BE2C (cell line): ENCODE measurements at regions not wholly inside any gene's neighbourhood (a gene's known extent, or its start where the extent isn't known, plus 50 kb on each side); places are given as distances from the start of the nearest gene placed in this dataset.

ENCODE experiments used
- DNase-seq: peaks from one replicate; pipeline ENCODE4 v3.0.0-alpha.2; 2020
- H3K27me3 ChIP-seq: fragments of 250-450 bp; sonication (Bioruptor Pico); 2 replicates; pipeline ENCODE4 v1.5.1; 2020; ENCODE audit warnings: mild to moderate bottlenecking
- H3K36me3 ChIP-seq: fragments of 250-450 bp; sonication (Bioruptor Pico); 2 replicates; pipeline ENCODE4 v1.5.1; 2020; ENCODE audit warnings: mild to moderate bottlenecking
- H3K4me1 ChIP-seq: fragments of 250-450 bp; sonication (Bioruptor Pico); 2 replicates; pipeline ENCODE4 v1.5.1; 2020
- H3K4me3 ChIP-seq: 2 replicates; pipeline ENCODE4 v1.5.1; 2011; ENCODE audit warnings: low read depth, low read length
- H3K9me3 ChIP-seq: fragments of 250-450 bp; sonication (Bioruptor Pico); 2 replicates; pipeline ENCODE4 v1.5.1; 2020
- CTCF ChIP-seq: IDR thresholded peaks from 2 replicates; pipeline ENCODE4 v1.5.1; 2012; ENCODE audit warnings: mild to moderate bottlenecking, low read depth, low read length

DNA sequence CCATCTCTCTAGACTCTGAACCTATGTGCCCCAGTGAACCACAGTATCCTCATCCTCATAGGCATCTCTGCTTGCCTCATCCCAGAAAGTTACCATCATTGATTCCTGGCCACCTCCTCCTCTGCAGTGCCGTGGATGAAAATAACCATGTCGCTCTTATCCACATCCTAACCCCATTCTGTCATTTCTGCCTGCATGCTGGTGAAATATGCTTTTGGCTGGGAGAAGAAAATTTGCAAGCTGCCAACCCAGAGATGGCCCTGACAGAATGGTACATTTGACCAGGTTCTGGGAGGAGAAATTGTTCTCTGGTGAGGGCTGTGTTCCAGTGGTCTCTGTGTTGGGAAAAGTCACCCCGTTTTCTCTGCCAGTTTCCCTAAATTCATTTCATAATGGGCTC, 149.7 kb downstream of the NMUR2 start:
- Histone ChIP-seq H3K36me3 (no peaks in the 10 kb centered on the region), H3K27me3 (no peaks in the 10 kb centered on the region), H3K9me3 (no peaks in the 10 kb centered on the region), H3K4me3 (no peak overlapping the region), H3K4me1 (no peaks in the 10 kb centered on the region)
- no peak for DNase-seq
- TF ChIP-seq CTCF, result no peak

DNA sequence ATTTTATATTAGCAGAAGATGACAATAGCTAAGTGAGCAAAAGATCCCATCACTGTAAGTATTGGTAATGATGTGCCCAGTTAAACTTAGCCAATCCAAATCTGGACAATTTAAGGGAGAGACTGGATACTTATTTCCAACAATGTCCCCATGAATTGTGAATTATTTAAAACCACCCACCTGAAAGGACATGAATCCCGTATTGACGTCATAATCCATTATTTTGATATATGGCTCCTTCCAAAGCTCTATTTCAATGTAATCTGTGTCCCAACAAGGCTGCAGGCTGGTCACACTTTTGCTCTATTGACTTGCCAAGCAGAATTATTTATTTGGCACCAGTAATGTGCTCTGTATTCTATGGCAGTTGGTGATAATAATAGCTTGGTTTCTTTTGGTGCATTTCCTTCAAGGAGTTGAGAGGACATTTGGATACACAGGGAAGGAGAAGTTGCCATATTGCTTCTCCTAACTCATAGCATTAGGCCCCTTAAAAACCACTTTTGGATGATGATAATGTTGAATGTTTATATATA, 157.2 kb downstream of the NMUR2 start:
- Histone ChIP-seq H3K9me3 (no peaks in the 10 kb centered on the region), H3K27me3 (no peaks in the 10 kb centered on the region)
- TF ChIP-seq CTCF, result no peak

DNA sequence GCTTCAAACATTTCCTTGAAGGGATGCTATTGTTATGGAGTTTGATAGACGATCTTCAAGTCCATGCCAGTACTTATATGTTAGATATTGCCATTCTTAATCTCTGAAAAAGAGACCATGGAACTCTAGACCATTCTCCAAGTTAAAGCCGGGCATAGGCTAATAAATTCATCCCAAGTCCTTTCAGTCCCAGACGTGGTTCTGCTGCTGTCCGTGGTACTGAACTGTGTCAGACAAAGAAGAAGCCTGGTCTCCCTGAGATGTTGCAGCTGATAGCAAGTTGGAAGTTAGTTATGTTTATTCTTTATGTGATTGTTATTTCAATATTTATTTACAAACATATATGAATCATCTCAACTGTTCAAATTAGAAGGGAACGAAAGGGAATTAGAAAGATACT, 158.7 kb downstream of the NMUR2 start:
- no peak for DNase-seq
- no peak for TF ChIP-seq CTCF

More for the DNA sequence above, 157.2 kb downstream of the NMUR2 start:
- no peaks in the 10 kb centered on the region for H3K36me3 ChIP-seq
- H3K4me1 ChIP-seq, result no peaks in the 10 kb centered on the region
- H3K4me3 ChIP-seq, result no peak overlapping the region
- DNase-seq, result no peak

DNA sequence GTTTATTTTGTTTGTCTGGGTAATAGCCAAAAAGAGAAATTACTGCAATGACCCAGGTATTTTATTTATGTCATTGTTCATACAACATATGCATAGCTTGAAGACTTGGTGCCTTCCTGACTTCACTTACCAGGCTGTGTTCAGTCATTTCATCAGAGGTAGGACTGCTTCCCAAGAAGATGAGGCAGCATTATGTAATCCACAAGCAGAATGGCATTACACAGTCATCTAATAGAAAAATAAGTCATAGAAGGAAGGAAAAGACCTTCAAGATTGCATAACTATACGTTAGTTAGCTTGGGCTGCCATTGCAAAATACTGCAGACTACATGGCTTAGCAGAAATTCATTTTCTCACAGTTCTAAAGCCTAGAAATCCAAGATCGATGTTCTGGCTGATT, 167.5 kb downstream of the NMUR2 start:
- H3K4me1 ChIP-seq, result no peaks in the 10 kb centered on the region
- no peak for TF ChIP-seq CTCF
- H3K9me3 ChIP-seq, result no peaks in the 10 kb centered on the region
- H3K4me3 ChIP-seq, result no peak overlapping the region
- H3K27me3 ChIP-seq, result no peaks in the 10 kb centered on the region
- DNase-seq, result no peak
- no peaks in the 10 kb centered on the region for H3K36me3 ChIP-seq

More for the DNA sequence above, 158.7 kb downstream of the NMUR2 start:
- no peak overlapping the region for H3K4me3 ChIP-seq
- H3K9me3 ChIP-seq, result no peaks in the 10 kb centered on the region
- H3K4me1 ChIP-seq, result no peaks in the 10 kb centered on the region
- H3K27me3 ChIP-seq, result no peaks in the 10 kb centered on the region
- no peaks in the 10 kb centered on the region for H3K36me3 ChIP-seq

DNA sequence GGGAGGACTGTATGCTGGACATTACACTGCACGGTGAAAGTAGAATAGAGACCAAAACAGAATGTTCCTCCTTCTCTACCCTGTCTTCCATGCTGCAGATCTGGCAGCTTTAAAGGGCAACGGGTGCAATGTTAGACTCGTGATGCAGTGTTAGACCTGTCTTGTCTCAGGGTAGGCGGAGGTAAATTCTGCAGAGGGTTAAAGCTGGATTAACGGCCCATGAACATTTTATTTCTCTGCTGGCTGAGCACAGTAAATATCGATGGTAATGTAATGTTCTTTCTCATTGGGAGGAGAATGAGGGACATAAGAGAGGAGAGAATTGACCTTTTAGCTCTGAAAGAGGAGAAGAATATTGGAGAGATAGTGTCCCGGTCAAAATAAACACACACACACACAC, 178.9 kb downstream of the NMUR2 start:
- Histone ChIP-seq H3K27me3 (no peaks in the 10 kb centered on the region), H3K4me3 (no peak overlapping the region), H3K9me3 (no peaks in the 10 kb centered on the region), H3K4me1 (no peaks in the 10 kb centered on the region), H3K36me3 (no peaks in the 10 kb centered on the region)
- no peak for DNase-seq
- no peak for TF ChIP-seq CTCF

GRCh38 chr5:152221721-152222629, 183.1 kb downstream of the NMUR2 start:
- H3K27me3 ChIP-seq, result no peaks in the 10 kb centered on the region
- no peaks in the 10 kb centered on the region for H3K36me3 ChIP-seq
- no peaks in the 10 kb centered on the region for H3K4me1 ChIP-seq
- no peak for DNase-seq
- no peaks in the 10 kb centered on the region for H3K9me3 ChIP-seq
- TF ChIP-seq CTCF, result no peak
- no peak overlapping the region for H3K4me3 ChIP-seq
